Central memory CD4-positive, alpha-beta T cell (primary cell): ENCODE measurements at regions not wholly inside any gene's neighbourhood (a gene's known extent, or its start where the extent isn't known, plus 50 kb on each side); places are given as distances from the start of the nearest gene placed in this dataset.
"Not testable (repeated sequence)": the region's sequence is repeated elsewhere in the genome, so short reads cannot be mapped to it uniquely, and the experiment has no call there.

ENCODE experiments used
- DNase-seq: peaks from one replicate; pipeline ENCODE4 v3.0.0; 2022

DNA sequence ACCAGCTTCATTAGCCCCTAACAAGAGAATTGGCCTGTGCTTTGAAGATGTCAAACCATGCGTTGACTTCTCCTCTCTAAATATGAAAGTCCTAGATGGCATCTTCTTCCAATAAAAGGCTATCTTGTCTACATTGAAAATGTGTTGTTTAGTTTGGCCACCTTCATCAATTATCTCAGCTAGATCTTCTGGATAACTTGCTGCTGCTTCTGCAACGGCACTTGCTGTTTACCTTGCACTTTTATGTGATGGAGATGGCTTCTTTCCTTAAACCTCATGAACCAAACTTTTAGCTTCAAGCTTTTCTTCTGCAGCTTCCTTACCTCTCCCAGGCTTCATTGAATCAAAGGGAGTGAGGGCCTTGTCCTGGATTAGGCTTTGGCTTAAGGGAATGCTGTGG is 58.6 kb upstream of the CSNK1E start:
- not testable (repeated sequence) for DNase-seq

- not testable (repeated sequence) for DNase-seq
Observed at GRCh38 chr22:38375005-38375404, 57.8 kb upstream of the CSNK1E start.

GRCh38 chr22:38374433-38374831 is 57.2 kb upstream of the CSNK1E start:
- not testable (repeated sequence) for DNase-seq

- peak; percentile 25 for DNase-seq
Observed at GRCh38 chr22:38373783-38374432, 56.7 kb upstream of the CSNK1E start.

DNA sequence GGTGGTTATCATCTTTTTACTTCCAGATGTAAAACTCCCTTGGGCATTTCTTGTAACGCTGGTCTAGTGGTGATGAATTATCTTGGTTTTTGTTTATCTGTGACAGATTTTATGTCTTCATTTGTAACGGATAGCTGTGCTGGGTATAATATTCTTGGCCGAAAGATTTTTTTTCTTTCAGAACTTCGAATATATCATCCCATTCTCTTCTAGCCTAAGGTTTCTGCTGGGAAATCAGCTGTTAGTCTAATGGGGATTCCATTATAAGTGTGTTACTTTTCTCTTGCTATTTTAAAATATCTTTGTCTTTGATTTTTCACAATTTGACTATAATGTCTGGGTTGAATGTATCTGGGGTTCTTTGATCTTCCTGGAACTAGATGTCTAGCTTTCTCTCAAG is 55.4 kb upstream of the CSNK1E start:
- not testable (repeated sequence) for DNase-seq

GRCh38 chr22:38370490-38370889 is 53.3 kb upstream of the CSNK1E start:
- DNase-seq: not testable (repeated sequence)

GRCh38 chr22:38369132-38369531 is 51.9 kb upstream of the CSNK1E start:
- DNase-seq: not testable (repeated sequence)
